ENCODE measurements at regions not wholly inside any gene's neighbourhood (a gene's known extent, or its start where the extent isn't known, plus 50 kb on each side); places are given as distances from the start of the nearest gene placed in this dataset.
"Not testable (repeated sequence)": the region's sequence is repeated elsewhere in the genome, so short reads cannot be mapped to it uniquely, and the experiment has no call there.

- no peak for TF ChIP-seq POLR2A (IDR thresholded peaks at IDR 0.05; ENCODE audit: low read length)
- TF ChIP-seq GATA1 (IDR thresholded peaks at IDR 0.05; ENCODE audit: low read depth, low read length): no peak
- no peak for DNase-seq
Measured at GRCh38 chr11:81839976-81840375, 893.7 kb downstream of the FAM181B start.

DNA sequence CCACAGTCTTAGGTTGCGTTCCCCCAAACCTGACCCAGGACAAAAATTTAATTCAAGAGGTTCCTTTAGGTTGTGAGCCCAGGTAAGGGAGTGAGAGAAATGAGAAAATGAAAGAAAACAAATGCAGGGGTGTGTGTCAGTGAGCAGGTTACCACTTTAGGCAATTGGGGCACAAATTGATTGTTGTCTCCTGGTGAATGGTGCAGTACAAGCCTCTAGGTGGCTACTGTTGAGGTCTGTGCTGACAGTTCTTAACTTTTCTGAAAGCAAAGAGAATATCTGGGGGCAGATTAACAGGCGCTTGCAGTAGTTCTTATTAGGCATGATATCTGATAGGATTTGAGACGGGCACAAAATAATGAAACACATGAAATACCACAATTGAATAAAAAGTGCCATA is 894.6 kb downstream of the FAM181B start:
- no peak for DNase-seq
- no peak for TF ChIP-seq GATA1 (IDR thresholded peaks at IDR 0.05; ENCODE audit: low read depth, low read length)
- TF ChIP-seq POLR2A (IDR thresholded peaks at IDR 0.05; ENCODE audit: low read length): no peak

DNA sequence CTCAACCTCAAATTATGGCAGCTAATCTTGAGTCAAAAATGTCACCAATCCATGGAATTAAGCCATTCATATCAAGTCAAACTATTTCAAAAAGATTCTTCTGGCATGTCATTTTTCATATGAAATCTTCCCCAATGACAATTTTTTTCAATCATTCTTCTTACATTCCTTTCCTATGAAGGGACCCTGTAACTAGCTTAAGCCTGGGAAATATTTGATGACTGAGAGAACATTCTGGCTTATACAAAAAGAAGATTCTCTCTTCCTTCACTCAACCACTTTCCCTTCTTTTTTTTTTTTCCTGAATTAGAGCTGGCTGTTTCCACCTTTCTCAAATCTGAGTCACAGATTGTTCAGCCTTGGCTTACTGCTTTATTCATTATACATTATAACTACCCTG is 903.7 kb downstream of the FAM181B start:
- TF ChIP-seq POLR2A (IDR thresholded peaks at IDR 0.05; ENCODE audit: low read length): no peak
- TF ChIP-seq GATA1 (IDR thresholded peaks at IDR 0.05; ENCODE audit: low read depth, low read length): no peak

GRCh38 chr11:81825346-81825745 is 908.3 kb downstream of the FAM181B start:
- no peak for DNase-seq
- TF ChIP-seq GATA1 (IDR thresholded peaks at IDR 0.05; ENCODE audit: low read depth, low read length) (no peak), POLR2A (IDR thresholded peaks at IDR 0.05; ENCODE audit: low read length) (no peak)

More for the DNA sequence above, 903.7 kb downstream of the FAM181B start:
- no peak for DNase-seq

- no peak for DNase-seq
- TF ChIP-seq GATA1 (IDR thresholded peaks at IDR 0.05; ENCODE audit: low read depth, low read length) (no peak), POLR2A (IDR thresholded peaks at IDR 0.05; ENCODE audit: low read length) (no peak)
Measured at GRCh38 chr11:81819462-81819861, 914.2 kb downstream of the FAM181B start.

- DNase-seq: no peak
- TF ChIP-seq POLR2A (IDR thresholded peaks at IDR 0.05; ENCODE audit: low read length) (no peak), GATA1 (IDR thresholded peaks at IDR 0.05; ENCODE audit: low read depth, low read length) (no peak)
Measured at GRCh38 chr11:81804858-81805257, 928.8 kb downstream of the FAM181B start.

- no peak for DNase-seq
- TF ChIP-seq POLR2A (IDR thresholded peaks at IDR 0.05; ENCODE audit: low read length) (no peak), GATA1 (IDR thresholded peaks at IDR 0.05; ENCODE audit: low read depth, low read length) (no peak)
Measured at GRCh38 chr11:81802591-81802990, 931.1 kb downstream of the FAM181B start.

- no peak for DNase-seq
- TF ChIP-seq GATA1 (IDR thresholded peaks at IDR 0.05; ENCODE audit: low read depth, low read length) (no peak), POLR2A (IDR thresholded peaks at IDR 0.05; ENCODE audit: low read length) (no peak)
Measured at GRCh38 chr11:81792416-81792815, 941.2 kb downstream of the FAM181B start.

- no peak for DNase-seq
- TF ChIP-seq POLR2A (IDR thresholded peaks at IDR 0.05; ENCODE audit: low read length) (no peak), GATA1 (IDR thresholded peaks at IDR 0.05; ENCODE audit: low read depth, low read length) (no peak)
Measured at GRCh38 chr11:81787584-81788049, 946.0 kb downstream of the FAM181B start.

- no peak for TF ChIP-seq POLR2A (IDR thresholded peaks at IDR 0.05; ENCODE audit: low read length)
- no peak for TF ChIP-seq GATA1 (IDR thresholded peaks at IDR 0.05; ENCODE audit: low read depth, low read length)
- DNase-seq: no peak
Measured at GRCh38 chr11:81772166-81772565, 961.5 kb downstream of the FAM181B start.

DNA sequence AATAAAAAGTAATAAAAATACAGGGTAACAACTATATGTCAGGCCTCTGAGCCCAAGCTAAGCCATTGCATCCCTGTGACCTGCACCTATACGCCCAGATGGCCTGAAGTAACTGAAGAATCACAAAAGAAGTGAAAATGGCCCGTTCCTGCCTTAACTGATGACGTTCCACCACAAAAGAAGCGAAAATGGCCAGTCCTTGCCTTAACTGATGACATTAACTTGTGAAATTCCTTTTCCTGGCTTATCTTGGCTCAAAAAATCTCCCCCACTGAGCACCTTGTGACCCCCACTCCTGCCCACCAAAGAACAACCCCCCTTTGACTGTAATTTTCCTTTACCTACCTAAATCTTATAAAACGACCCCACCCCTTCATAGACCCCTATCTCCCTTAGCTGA is 963.8 kb downstream of the FAM181B start:
- DNase-seq: not testable (repeated sequence)

DNA sequence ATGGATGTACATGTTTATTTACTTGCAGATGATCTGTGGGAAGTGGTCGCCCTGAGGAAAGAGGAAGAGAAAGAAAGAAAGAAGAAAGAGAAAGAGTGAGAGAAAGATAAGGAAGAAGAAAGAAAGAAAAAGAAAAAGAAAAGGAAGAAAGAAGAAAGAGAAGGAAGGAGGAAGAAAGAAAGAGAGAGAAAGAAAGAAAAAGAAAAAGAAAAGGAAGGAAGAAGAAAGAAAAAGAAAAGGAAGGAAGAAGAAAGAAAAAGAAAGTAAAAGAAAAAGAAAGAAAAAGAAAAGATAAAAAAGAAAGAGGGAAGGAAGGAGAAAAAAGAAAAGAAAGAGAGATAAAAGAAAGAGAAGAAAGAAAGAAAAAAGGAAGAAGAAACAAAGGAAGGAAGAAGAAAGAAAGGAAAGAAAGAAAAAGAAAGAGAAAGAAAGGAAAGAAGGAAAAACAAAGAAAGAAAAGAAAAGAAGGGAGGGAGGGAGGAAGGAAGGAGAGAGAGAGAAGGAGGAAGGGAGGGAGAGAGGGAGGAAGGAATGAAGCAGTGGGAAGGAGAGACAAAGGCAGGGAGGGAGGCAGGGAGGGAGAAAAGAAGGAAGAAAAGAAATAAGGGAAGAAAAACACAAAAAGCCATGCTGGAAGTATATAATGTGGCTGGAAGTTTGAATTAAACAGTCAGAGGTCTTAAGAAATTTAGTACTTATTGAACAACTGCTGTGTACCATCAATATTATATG is 976.6 kb downstream of the FAM181B start:
- DNase-seq: no peak
- TF ChIP-seq POLR2A (IDR thresholded peaks at IDR 0.05; ENCODE audit: low read length) (no peak), GATA1 (IDR thresholded peaks at IDR 0.05; ENCODE audit: low read depth, low read length) (no peak)

- no peak for DNase-seq
- TF ChIP-seq GATA1 (IDR thresholded peaks at IDR 0.05; ENCODE audit: low read depth, low read length) (no peak), POLR2A (IDR thresholded peaks at IDR 0.05; ENCODE audit: low read length) (no peak)
Measured at GRCh38 chr11:81749245-81749644, 984.4 kb downstream of the FAM181B start.

DNA sequence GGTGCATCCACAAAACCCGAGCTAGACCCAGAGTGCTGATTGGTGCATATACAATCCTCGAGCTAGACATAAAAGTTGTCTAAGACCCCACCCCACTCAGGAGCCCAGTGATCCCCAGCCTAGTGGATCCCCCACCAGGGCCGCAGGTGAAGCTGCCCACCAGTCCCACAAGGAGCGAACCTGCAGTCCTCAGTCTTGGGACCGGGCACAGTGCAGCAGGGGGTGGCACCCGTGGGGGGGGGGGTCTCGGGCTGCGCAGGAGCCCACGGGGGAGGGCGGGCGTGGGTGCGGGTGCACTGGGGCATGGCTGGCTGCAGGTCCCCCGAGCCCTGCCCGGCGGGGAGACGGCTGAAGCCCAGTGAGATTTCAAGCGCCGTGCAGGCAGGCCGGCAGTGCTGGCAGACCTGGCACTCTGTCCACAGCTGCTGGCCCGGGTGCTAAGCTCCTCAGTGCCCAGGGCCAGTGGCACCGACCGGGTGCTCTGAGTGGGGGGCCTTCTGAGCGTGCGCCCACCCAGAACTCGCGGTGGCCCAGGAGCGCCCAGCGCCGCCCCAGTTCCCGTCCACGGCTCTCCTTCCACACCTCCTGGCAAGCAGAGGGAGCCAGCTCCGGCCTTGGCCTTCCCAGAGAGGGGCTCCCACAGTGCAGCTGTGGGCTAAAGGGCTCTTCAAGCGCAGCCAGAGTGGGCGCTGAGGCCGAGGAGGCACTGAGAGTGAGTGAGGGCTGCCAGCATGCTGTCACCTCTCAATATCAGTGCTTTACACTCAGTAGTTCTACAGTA is 989.1 kb downstream of the FAM181B start:
- no peak for DNase-seq
- TF ChIP-seq GATA1 (IDR thresholded peaks at IDR 0.05; ENCODE audit: low read depth, low read length) (no peak), POLR2A (IDR thresholded peaks at IDR 0.05; ENCODE audit: low read length) (no peak)

- TF ChIP-seq POLR2A (IDR thresholded peaks at IDR 0.05; ENCODE audit: low read length) (no peak), GATA1 (IDR thresholded peaks at IDR 0.05; ENCODE audit: low read depth, low read length) (no peak)
- no peak for DNase-seq
Measured at GRCh38 chr11:81725701-81726100, 1008.0 kb downstream of the FAM181B start.
